ENCODE measurements at regions not wholly inside any gene's neighbourhood (a gene's known extent, or its start where the extent isn't known, plus 50 kb on each side); places are given as distances from the start of the nearest gene placed in this dataset.

GRCh38 chr13:78786459-78786858 lies 127.5 kb upstream of the OBI1 start:
- no peaks in the 10 kb centered on the region for H3K4me1 ChIP-seq
- no peak overlapping the region for H3K4me3 ChIP-seq
- peaks cover 0 to 2% (median 0%) of the 10 kb centered on the region in 3 donors for H3K27me3 ChIP-seq (ENCODE audit: insufficient read depth in 3 of 3, low read length in 2 of 3)
- intact Hi-C loops (cut with DNase I): no loop called here
- DNase-seq: no peak
- no peaks in the 10 kb centered on the region for H3K36me3 ChIP-seq (ENCODE audit: insufficient read depth in 1 of 2, low read depth in 1 of 2)
- no peaks in the 10 kb centered on the region for H3K9me3 ChIP-seq
- ATAC-seq: no peak
- TF ChIP-seq CTCF (IDR thresholded peaks at IDR 0.05): no peak
- H3K27ac ChIP-seq: no peak overlapping the region
- 53 to 57% (median 56%) methylated on average over 1 of the region's 1 CpG for WGBS, 3 donors

GRCh38 chr13:78785764-78786163 lies 126.8 kb upstream of the OBI1 start:
- peaks cover 0 to 2% (median 0%) of the 10 kb centered on the region in 3 donors for H3K27me3 ChIP-seq (ENCODE audit: insufficient read depth in 3 of 3, low read length in 2 of 3)
- no peak overlapping the region for H3K27ac ChIP-seq
- intact Hi-C loops (cut with DNase I): no loop called here
- H3K4me1 ChIP-seq: no peaks in the 10 kb centered on the region
- ATAC-seq (no peak), DNase-seq (no peak)
- no peak overlapping the region for H3K4me3 ChIP-seq
- TF ChIP-seq CTCF (IDR thresholded peaks at IDR 0.05): no peak
- no peaks in the 10 kb centered on the region for H3K36me3 ChIP-seq (ENCODE audit: insufficient read depth in 1 of 2, low read depth in 1 of 2)
- H3K9me3 ChIP-seq: no peaks in the 10 kb centered on the region
- 85 to 89% (median 86%) methylated on average over 4 of the region's 4 CpGs for WGBS, 3 donors

- peaks cover 0 to 3% (median 2%) of the 10 kb centered on the region in 3 donors for H3K27me3 ChIP-seq (ENCODE audit: insufficient read depth in 3 of 3, low read length in 2 of 3)
- TF ChIP-seq CTCF (IDR thresholded peaks at IDR 0.05): no peak
- intact Hi-C loops (cut with DNase I): no loop called here
- ATAC-seq: no peak
- no peak for DNase-seq
- no peaks in the 10 kb centered on the region for H3K36me3 ChIP-seq (ENCODE audit: insufficient read depth in 1 of 2, low read depth in 1 of 2)
- H3K4me1 ChIP-seq: no peaks in the 10 kb centered on the region
- H3K9me3 ChIP-seq: no peaks in the 10 kb centered on the region
- 35 to 43% (median 42%) methylated on average over 6 of the region's 6 CpGs for WGBS, 3 donors
- H3K27ac ChIP-seq: no peak overlapping the region
- H3K4me3 ChIP-seq: no peak overlapping the region
Observed at GRCh38 chr13:78784014-78784750, 125.2 kb upstream of the OBI1 start.

GRCh38 chr13:78780708-78781107 lies 121.8 kb upstream of the OBI1 start:
- H3K4me1 ChIP-seq: no peaks in the 10 kb centered on the region
- H3K36me3 ChIP-seq (ENCODE audit: insufficient read depth in 1 of 2, low read depth in 1 of 2): no peaks in the 10 kb centered on the region
- DNase-seq: no peak
- intact Hi-C loops (cut with DNase I): no loop called here
- H3K27ac ChIP-seq: no peak overlapping the region
- WGBS, 3 donors: 30 to 48% (median 43%) methylated on average over 3 of the region's 3 CpGs
- ATAC-seq: no peak
- H3K27me3 ChIP-seq (ENCODE audit: insufficient read depth in 3 of 3, low read length in 2 of 3): peaks cover 0 to 5% (median 3%) of the 10 kb centered on the region in 3 donors
- no peak for TF ChIP-seq CTCF (IDR thresholded peaks at IDR 0.05)
- H3K4me3 ChIP-seq: no peak overlapping the region
- no peaks in the 10 kb centered on the region for H3K9me3 ChIP-seq

- Histone ChIP-seq H3K4me3 (no peak overlapping the region), H3K27ac (no peak overlapping the region), H3K4me1 (no peaks in the 10 kb centered on the region), H3K27me3 (ENCODE audit: insufficient read depth in 3 of 3, low read length in 2 of 3) (peaks cover 0 to 5% (median 3%) of the 10 kb centered on the region in 3 donors), H3K36me3 (ENCODE audit: insufficient read depth in 1 of 2, low read depth in 1 of 2) (no peaks in the 10 kb centered on the region), H3K9me3 (no peaks in the 10 kb centered on the region)
- 33 to 41% (median 41%) methylated on average over 3 of the region's 3 CpGs for WGBS, 3 donors
- ATAC-seq (no peak), DNase-seq (no peak)
- intact Hi-C loops (cut with DNase I): no loop called here
- no peak for TF ChIP-seq CTCF (IDR thresholded peaks at IDR 0.05)
Observed at GRCh38 chr13:78779608-78780007, 120.7 kb upstream of the OBI1 start.
